MV-4-11 (cell line): ENCODE measurements at regions not wholly inside any gene's neighbourhood (a gene's known extent, or its start where the extent isn't known, plus 50 kb on each side); places are given as distances from the start of the nearest gene placed in this dataset.
"Not testable (repeated sequence)": the region's sequence is repeated elsewhere in the genome, so short reads cannot be mapped to it uniquely, and the experiment has no call there.

ENCODE experiments used
- DNase-seq: peaks from one replicate; lab custom pipeline; 2025; lab: John Stamatoyannopoulos, UW

DNA sequence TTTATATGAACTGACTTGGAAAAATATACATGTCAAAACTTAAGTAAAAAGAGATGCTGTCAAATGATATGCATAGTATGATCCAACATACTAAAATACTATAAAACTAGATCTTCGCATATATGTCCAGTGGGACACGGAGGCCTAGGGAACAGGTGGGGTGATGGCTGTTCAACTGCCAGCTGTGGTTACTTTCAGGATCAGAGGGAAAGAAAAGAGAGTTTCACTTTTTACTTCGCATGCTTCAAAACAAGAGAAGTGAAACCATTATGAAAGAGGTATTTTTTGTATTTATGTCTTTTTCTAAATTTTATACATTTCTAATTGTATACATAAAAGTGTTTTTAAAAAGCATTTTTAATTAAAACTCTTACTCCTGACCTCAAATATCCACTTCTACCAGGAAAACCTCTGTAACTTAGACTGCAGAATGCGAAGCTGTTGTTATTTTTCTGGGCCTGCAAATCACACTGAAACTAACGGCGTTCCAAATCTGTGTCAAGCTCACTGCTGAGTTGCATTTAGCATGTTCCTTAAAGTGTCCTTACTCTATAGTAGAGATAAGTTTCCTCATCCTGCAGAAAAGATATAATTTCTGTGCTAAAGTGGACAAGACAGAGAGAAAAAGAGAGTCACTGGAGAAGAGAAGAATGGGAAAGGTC lies 97.8 kb upstream of the SLC35G4 start:
- peak; percentile 81 for DNase-seq

DNA sequence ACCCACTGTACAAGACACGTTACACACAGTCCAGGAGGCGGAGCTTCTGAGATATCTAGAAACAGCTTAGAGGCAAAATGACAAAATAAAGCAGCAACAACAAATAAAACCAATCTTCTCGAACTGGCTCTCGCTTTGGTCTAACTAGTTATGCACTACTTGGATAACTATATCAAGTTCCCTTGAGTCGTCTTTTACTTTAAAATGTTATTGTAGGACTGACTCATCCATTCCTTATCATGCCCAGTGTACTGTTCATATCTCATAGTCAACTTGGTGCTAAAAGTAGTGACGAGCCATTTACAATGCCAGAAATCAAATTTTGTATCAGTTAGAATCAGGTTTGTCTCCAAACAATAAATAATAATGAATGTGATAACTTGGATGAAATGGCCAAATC lies 102.5 kb upstream of the SLC35G4 start:
- DNase-seq: no peak

DNA sequence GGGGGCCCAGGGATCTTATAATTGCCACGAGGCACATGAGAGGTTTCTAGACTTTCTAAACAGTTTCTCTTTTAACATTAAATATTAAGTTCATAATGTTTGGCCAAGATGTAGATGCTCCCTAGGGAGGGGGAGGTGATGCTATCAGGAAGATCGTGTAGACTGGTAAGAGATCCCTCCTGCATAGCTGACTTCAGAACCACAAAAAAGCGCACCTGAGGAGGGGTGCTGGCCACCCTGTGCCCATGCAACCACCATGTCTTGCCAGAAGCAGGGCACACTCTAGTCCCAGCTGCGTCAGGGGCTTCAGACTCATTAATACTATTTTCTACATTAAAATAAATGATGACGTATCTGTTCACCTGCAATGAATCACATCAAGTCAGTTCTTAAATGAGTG lies 103.4 kb upstream of the SLC35G4 start:
- no peak for DNase-seq

DNA sequence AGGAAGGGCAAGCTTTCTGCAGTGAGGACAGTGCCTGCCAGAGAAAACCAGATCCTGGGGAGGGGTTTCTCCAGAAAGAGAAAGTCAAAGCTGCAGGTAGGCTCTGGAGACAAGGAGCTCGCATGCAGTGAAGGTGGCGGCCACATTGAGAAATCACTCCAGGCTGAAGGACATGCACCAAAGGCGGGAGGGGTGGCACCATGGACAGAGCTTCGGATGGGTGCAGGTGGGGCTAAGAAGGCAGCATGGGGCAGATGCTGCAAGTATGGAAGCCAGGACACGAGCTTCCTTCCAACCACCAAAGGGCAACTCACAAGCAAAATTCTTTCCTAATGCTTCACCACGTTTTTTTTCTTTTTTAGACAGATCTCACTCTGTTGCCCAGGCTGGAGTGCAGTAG lies 104.4 kb upstream of the SLC35G4 start:
- no peak for DNase-seq

DNA sequence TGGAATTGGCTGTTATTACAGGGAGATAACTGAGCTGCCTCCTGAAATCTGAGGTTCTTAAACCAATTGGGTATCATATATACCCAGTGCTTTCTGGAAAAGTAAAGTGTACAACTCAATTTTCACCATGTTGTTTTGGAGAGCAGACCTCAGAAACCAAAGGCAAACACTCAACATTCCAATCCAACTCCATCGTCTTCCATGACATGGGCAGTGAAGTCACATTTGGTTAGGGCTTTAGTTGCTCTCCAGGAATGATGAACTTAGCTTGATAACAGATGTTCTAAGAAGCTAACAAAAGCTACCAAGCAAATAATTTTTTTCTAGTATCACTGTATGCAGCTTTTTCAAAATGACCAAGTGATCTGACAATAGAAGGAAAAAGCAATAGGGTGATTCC lies 107.0 kb upstream of the SLC35G4 start:
- no peak for DNase-seq

DNA sequence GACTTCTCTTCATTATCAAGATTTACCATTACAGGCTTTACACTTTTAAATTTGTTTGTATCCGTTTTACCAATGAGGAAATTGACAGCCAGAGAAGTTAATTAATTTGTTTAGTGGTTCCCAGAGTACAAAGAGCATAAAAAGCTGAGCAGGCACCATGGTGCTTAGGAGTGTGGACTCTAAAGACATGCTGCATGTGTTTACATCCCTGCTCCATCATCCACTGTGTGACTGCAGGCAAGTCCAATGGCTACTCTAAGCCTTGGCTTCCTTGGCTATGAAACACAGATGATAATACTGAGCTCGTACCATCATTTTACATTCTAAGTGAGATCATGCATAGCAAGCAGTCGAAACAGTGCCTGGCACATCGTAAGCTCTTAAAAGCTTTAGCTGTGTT lies 108.0 kb upstream of the SLC35G4 start:
- DNase-seq: no peak

DNA sequence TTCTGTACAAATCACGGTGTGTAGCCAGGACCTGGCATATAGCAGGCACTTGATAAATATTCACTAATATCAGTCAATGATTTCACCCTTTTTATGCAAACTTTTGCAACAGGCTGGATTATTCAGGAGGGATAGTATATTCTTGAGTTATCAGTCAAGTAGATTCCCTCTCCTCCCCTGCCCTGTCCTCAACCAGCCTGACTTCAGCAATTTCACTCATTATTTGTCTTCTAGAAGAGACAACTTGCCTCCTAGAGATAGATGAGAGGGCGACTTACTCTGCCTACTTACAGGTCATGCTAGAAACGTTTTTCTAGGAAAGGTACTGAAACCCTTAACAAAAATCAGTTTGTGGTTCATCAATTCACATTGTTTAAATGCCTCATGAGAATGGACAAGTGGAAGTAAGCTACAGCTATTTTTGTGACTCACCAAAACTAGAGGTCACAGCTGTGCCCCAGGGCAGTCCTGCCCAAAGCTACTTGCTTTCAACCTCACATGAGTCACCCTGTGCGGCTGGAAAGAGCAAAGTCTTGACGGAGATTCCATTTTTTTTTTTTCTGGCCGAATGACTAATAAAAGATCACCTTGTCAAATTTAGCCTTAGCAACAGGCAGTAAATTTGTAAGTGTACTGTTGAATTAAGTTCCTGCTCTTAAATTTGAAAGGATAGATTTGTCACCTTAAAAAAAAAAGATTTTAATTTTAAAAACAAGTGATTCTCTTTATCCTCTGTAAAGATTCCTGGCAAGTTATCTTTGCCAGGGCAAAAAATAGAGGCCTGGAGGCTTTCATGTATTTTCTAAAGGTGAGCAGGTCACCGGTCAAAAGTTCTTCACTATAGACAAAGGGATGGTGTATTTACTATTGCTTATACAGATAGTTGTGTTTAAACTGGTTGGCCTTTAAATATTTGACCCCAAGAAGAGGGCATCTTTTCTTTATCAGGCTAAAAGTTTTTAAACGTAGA lies 109.0 kb upstream of the SLC35G4 start:
- DNase-seq: peak; percentile 97

DNA sequence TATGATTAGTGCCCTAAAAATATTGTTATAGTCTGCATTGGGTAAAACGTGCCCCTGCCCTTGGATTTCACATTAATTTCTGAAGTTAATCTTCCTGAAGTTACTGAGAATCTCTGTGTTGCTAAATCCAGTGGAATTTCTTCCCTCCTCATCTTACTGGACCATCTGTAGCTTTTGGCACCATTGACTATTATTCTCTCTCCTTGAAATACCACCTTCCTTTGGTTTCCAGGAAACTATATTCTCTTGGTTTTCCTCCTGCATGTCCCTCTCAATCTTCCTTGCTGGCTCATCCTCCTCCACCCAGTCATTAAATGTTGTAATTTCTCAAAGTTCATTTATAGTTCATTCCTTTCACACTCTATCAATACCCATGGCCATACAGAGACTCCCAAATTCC lies 110.6 kb upstream of the SLC35G4 start:
- DNase-seq: no peak

DNA sequence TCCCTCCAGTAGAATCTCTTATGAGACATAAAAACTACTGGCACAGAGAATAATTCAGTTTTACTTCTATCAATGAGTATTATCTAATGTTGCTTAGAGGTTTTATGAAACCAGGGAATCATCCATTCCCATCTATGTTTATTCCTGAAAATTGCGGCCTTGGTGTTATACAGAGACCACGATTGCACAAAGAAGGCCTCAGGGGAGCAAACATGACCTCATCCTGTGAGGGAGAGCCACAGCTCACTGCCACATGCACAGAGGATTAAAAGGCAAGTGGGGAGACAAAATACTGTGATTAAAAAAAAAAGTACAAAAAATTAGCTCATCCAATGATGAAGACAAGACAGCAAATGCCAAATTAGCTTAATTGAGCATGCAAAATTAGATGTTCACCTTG lies 111.8 kb upstream of the SLC35G4 start:
- DNase-seq: no peak

DNA sequence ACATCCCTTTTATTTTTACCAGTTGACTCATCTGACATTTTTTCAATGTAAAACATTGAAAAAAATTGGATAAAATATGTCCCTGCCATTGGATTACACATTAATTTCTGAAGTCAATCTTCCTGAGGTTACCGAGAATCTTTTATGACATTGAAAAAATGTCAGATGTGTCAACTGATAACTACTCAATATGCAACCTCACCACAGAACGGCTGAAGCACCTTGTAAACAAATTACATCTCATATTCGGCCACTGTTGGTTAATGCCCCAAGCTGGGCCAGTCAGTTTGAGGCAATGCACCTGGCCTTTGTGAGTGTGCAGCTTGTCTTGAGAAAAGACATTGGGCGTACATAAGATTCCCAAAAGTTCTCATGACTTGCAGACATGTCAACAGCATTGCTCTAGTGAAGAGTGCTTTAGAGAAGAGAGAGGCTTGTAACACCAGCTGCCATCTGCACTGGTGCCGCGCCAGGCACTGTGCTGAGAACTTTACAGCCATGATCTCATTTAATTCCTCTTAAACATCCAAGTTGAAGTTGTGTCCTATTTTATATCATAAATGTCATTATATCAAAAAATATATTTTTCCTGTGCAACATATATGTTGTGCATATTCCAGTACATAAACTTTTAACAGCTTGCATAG lies 112.7 kb upstream of the SLC35G4 start:
- no peak for DNase-seq

DNA sequence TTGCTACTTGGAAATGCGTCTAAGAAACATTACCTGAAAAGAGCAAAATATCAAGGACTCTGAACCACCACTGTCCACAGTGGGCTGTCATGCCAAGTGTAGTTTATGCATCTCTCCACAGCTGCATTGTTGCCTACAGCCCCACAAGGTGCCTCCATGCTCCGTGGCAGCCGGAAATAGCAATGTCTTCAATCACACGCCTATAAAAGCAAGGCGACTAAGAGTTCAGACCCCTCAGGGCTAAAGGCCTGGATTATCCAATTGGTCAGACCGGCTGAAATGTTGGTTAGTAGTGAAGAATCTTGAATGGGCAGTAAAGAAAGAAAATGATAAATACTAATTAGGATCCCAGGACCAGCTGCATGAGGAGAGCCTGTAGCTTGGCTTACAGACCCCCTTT lies 114.0 kb upstream of the SLC35G4 start:
- DNase-seq: no peak

DNA sequence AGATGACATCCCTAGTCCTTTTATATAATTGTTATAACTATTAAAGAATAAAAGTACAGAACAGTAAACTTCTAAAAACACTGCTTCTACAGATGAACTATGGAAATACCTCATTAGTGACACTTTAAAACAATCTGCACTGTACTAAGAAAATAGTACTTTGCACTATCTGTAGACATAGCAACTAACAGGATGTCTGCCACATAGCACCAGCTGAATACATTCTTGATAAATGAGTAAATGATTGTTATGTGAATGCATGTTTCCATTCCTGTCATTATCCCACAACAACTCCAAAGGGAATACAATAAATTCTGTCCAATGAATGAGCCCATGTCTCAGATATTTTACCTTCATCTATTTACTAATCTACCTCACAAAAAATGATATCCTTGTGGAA lies 115.3 kb upstream of the SLC35G4 start:
- DNase-seq: no peak

DNA sequence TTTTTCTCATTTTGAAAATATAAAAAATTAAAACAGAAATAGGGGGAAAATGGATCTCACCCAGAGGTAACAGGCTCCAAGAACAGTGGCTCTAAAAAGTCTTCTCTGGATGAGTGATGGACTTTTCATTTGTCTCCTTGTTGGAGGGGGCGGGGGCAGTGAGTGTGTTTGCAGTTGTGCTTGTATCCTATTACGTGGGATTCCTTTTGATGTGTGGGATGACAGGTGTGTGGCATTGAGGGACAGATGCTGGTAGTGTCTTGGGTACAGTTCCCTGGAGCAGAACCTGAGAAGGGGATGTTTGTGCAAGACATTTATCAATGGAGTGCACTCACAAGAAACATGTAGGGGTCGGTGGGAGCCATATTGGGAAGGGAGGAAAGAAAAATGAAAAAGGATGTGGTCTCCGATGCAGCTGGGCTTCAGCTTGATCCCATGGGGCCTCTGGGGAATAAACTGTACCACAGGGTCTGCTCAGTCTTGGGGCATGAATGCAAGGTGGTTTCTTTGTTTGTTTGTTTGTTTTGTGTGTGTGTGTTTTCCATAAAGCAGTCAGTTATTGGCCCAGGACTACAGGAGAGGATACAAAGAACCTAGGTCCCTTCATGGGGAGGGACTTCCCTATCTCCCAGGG lies 120.0 kb upstream of the SLC35G4 start:
- no peak for DNase-seq

DNA sequence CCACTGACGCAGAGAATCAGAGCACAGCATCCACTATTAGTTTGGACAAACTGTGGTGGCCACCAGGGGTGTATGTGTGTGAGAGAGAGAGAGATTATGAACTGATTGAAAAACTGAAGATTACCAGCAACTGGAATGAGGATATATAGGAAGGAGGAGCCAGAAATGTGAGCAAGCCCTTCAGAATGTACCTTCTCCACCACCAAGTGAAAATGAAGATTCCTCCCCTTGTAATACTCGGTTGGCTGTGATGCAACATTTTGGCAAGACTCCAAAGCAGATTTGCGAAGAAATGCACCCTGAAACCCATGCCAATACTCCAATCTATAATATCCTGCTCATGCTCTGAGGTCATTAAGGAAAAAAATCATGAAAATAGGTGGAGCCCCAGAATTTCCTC lies 121.2 kb upstream of the SLC35G4 start:
- DNase-seq: no peak

DNA sequence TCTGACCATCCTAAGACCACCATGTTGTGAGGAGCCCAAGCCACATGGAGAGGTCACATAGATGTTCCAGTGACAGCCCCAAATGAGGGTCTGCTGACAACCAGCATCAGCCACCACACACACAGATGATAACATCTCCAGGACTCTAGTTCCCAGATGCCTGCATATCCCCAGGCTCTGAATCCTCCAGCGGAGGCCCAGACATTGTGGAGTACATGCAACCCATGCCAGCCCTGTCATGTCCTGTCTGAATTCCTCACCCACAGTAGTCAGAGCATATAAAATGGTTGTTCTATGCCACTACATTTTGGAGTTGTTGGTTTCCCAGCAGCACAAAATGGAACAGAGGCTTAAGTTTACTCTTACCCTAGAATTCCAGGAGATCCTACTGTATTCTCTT lies 122.0 kb upstream of the SLC35G4 start:
- no peak for DNase-seq

DNA sequence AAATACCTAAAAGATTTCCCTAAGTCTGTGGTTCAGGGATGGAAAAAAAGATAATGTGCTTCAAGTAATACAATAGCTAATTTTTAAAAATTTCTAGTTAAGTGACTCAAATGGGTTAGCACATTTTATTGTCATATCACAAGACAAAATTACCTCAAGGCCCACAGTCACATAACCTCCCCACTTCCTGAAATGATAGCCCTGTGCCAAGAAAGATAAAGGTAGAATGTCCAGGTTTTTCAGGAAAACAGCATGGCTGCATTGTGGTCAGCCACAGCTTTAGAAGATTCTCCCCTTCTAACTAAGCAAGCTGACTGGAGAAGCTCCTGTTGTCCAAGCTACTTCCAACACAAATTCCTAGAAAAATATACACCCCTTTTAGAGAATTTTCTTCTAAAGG lies 127.1 kb upstream of the SLC35G4 start:
- DNase-seq: no peak

DNA sequence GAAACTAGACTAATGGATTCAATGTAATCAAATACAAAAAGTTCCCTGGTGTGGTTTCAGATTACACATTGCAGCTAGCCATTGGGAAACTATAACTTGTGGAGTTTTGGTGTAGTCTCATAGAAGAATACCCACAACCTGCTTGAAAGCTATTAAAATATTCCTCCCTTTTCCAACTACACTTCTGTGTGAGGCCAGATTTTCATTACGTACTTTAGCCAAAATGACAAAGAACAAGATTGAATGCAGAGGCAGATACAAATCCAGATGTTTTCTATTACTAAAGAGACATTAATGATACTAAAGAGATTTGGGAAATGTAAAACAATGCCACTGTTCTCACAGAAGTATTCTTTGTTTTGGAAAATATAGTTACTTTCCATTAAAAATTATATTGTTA lies 128.7 kb upstream of the SLC35G4 start:
- DNase-seq: no peak

DNA sequence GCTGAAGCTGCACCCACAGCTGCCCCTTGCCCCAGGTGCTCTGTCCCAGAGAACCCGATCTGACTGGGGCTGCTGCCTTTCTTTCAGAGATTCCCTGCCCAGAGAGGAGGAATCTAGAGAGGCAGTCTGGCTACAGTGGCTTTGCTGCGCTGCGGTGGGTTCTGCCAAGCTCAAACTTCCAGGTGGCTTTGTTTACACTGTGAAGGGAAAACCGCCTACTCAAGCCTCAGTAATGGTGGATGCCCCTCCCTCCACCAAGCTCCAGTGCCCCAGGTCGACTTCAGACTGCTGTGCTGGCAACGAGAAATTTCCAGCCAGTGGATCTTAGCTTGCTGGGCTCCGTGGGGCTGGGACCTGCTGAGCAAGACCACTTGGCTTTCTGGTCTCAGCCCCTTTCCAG lies 130.4 kb upstream of the SLC35G4 start:
- DNase-seq: not testable (repeated sequence)

DNA sequence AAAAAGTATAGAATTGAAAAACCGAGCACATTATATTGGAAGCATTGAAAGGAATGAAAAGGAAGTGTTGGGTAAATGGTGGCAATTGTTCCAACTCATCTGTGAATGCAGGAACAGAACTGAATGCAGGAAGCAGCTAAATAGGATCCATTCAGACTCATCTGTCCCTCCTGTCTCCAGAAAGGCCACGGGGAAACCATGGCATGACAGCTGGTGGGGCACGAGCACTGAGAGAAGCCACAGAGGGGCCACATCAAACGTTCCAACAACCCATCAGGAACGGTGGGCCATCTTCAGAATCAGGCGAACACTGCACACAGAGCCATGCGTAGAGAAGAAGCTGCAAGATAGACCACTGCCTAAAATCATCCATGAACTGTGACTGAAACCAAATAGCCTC lies 138.5 kb upstream of the SLC35G4 start:
- no peak for DNase-seq

DNA sequence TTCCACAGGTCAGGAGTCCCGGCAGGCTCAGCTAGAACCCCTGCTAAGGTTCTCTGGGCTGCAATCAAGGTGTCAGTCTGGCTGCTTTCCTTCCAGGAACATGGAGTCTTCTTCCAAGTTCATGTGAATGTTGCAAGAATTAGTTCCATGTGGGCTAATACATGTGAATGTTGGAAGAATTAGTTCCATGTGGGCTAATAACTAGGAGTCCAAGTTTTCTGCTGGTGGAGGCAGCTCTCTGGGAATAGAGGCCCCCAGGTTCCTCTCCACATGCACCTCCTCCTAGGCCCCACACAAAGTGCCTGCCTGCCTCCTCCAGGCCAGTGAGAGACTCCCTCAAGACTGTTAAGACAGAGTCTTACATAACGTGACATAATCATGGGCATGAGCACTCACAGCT lies 140.8 kb upstream of the SLC35G4 start:
- no peak for DNase-seq

DNA sequence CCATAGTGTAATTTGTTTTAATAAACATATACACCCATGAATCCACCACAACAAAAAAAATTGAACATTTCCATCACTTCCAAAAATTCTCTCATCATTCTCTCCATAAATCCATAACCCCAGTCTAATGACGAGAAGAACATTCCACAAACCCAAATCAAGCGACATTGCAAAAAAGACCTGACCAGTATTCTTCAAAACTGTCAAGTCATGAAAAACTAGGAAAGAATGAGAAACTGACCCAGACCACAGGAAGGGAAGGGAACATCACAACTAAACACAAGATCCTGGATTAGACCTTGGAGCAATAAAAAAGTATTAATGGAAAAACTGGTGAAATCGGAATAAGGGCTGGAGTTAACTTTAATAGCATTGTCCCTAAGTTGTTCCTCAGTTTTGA lies 141.3 kb upstream of the SLC35G4 start:
- DNase-seq: no peak

DNA sequence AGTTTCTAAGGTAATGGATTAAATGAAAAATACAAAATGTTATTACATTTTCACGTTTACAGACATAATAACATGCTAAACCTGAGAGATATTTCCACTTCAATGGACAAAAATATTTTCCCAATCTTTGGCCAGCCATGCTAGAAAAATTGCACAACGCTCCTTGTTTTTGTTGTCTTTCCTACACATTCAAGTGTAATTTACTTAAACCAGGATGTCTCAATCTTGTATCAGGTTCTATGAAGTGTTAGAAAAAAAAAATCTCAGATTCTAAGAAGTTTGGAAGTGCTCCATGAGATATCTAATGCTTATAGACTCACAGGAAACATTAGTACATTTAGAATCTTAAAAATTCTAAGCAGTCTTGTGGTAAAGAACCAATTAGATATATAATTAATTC lies 141.8 kb upstream of the SLC35G4 start:
- no peak for DNase-seq

DNA sequence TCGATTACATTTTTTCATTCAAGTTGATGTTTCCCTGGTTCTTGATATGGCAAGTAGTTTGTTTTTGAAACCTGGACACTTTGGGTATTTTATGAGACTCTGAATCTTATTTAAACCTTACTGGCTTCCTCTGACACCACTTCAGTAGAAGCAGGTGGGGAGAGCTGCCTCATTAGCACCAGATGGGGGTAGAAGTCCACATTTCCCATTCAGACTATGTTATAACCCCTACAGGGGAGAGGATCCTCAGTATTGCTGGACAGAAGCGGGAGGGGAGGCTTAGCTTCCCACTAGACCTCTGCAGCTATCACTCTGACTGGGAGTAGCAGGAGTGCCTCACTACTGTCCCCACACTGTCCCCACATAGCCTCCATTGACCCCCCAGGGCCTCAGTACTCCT lies 145.3 kb upstream of the SLC35G4 start:
- no peak for DNase-seq
